Common myeloid progenitor, CD34-positive (primary cell): ENCODE measurements at regions not wholly inside any gene's neighbourhood (a gene's known extent, or its start where the extent isn't known, plus 50 kb on each side); places are given as distances from the start of the nearest gene placed in this dataset.
A peak's percentile ranks its signal among the peaks of the same experiment; 100 is the strongest.
"Not testable (repeated sequence)": the region's sequence is repeated elsewhere in the genome, so short reads cannot be mapped to it uniquely, and the experiment has no call there.

Experiments used
- CTCF ChIA-PET: fragments of 350-600 bp; sonication (Branson Sonifier 250); formaldehyde crosslinking; loops from one replicate; lab custom pipeline; 2021; ENCODE audit warnings: antibody characterized with exemption; lab: Charles Lee
- POLR2A ChIA-PET: fragments of 350-600 bp; sonication (Branson Sonifier 250); formaldehyde crosslinking; loops from one replicate; lab custom pipeline; 2021; ENCODE audit warnings: antibody characterized with exemption; lab: Charles Lee
- DNase-seq, 3 donors: peaks; one replicate each; pipeline versions ENCODE4 v3.0.0 to v3.0.0-alpha.2; 2013
- H3K27ac ChIP-seq, 2 experiments: 1 replicate in 1 of 2; 2 replicates in 1 of 2; pipeline ENCODE4 v1.7.0; 2013; ENCODE audit warnings: inconsistent platforms in 2 of 2, low read length in 2 of 2, mild to moderate bottlenecking in 2 of 2, low read depth in 1 of 2, moderate library complexity in 1 of 2; ENCODE audit not compliant: severe bottlenecking in 2 of 2, insufficient read depth in 1 of 2, poor library complexity in 1 of 2
- H3K27me3 ChIP-seq, 5 experiments: replicated peaks in 2 of 5; 1 replicate in 3 of 5; 2 replicates in 2 of 5; pipeline versions ENCODE4 v1.6.1 to v1.7.0; 2013; ENCODE audit warnings: low read length in 4 of 5, mild to moderate bottlenecking in 2 of 5, moderate library complexity in 2 of 5, inconsistent platforms in 1 of 5; ENCODE audit not compliant: insufficient read depth in 5 of 5, control insufficient read depth in 4 of 5
- H3K36me3 ChIP-seq, 4 experiments: 1 replicate in 2 of 4; 2 replicates in 2 of 4; pipeline versions ENCODE4 v1.6.1 to v1.7.0; 2013; ENCODE audit warnings: low read length in 3 of 4, control low read depth in 1 of 4, mild to moderate bottlenecking in 1 of 4; ENCODE audit not compliant: control insufficient read depth in 4 of 4, insufficient read depth in 4 of 4
- H3K4me1 ChIP-seq, 4 experiments: 1 replicate in 3 of 4; 2 replicates in 1 of 4; pipeline versions ENCODE4 v1.6.1 to v1.7.1; 2013; ENCODE audit warnings: low read length in 3 of 4, mild to moderate bottlenecking in 3 of 4, control low read depth in 1 of 4, inconsistent platforms in 1 of 4, moderate library complexity in 1 of 4; ENCODE audit not compliant: control insufficient read depth in 4 of 4, insufficient read depth in 4 of 4; ENCODE audit errors: control extremely low read depth in 1 of 4
- H3K4me3 ChIP-seq, 7 experiments: 1 replicate in 4 of 7; 2 replicates in 3 of 7; pipeline versions ENCODE4 v1.5.1 to v1.7.0; 2013; ENCODE audit warnings: mild to moderate bottlenecking in 7 of 7, low read length in 6 of 7, moderate library complexity in 6 of 7, inconsistent platforms in 2 of 7, low read depth in 2 of 7, control low read depth in 1 of 7; ENCODE audit not compliant: insufficient read depth in 4 of 7, control insufficient read depth in 1 of 7; ENCODE audit errors: extremely low read depth in 1 of 7
- H3K9me3 ChIP-seq, 5 experiments: 1 replicate in 4 of 5; 2 replicates in 1 of 5; pipeline versions ENCODE4 v1.6.1 to v1.7.1; 2013; ENCODE audit warnings: low read length in 4 of 5, mild to moderate bottlenecking in 2 of 5, inconsistent platforms in 1 of 5, low read depth in 1 of 5, moderate library complexity in 1 of 5; ENCODE audit not compliant: control insufficient read depth in 4 of 5, insufficient read depth in 2 of 5; ENCODE audit errors: control extremely low read depth in 1 of 5
- WGBS: methylation state at CpG from one replicate; pipeline ENCODE4 v1.1.5; 2013; ENCODE audit not compliant: insufficient coverage; 5-methylcytosine and 5-hydroxymethylcytosine counted together

GRCh38 chr2:8244639-8245038 is 437.2 kb upstream of the ID2 start:
- CTCF ChIA-PET, result no interaction called here
- no peak overlapping the region for H3K27ac ChIP-seq
- peaks cover 0 to 33% (median 5%) of the 10 kb centered on the region in 5 experiments for H3K9me3 ChIP-seq
- no peaks in the 10 kb centered on the region for H3K36me3 ChIP-seq
- H3K4me3 ChIP-seq, result peak overlapping the region in 1 of 7 experiments; percentile 17
- DNase-seq, result peak; percentile 24 to 78 (median 70)
- POLR2A ChIA-PET, result no interaction called here
- 45% methylated on average over 2 of the region's 2 CpGs for WGBS
- peaks cover 0 to 20% (median 14%) of the 10 kb centered on the region in 4 experiments for H3K4me1 ChIP-seq
- no peaks in the 10 kb centered on the region for H3K27me3 ChIP-seq

GRCh38 chr2:8246137-8246536 is 435.7 kb upstream of the ID2 start:
- Histone ChIP-seq H3K27me3 (no peaks in the 10 kb centered on the region), H3K9me3 (peaks cover 0 to 37% (median 5%) of the 10 kb centered on the region in 5 experiments), H3K4me3 (no peak overlapping the region), H3K27ac (no peak overlapping the region), H3K36me3 (no peaks in the 10 kb centered on the region), H3K4me1 (peaks cover 4 to 21% (median 10%) of the 10 kb centered on the region in 4 experiments)
- ChIA-PET POLR2A (no interaction called here), CTCF (no interaction called here)
- WGBS, result no CpG with 5 or more reads among the region's 3 CpGs
- DNase-seq, result peak in 1 of 3 donors; percentile 28

GRCh38 chr2:8247905-8248622 is 433.8 kb upstream of the ID2 start:
- 89% methylated on average over 7 of the region's 11 CpGs for WGBS

GRCh38 chr2:8248623-8248957 is 433.3 kb upstream of the ID2 start:
- H3K27ac ChIP-seq, result no peak overlapping the region
- no peak overlapping the region for H3K4me3 ChIP-seq
- no peak for DNase-seq
- no peaks in the 10 kb centered on the region for H3K27me3 ChIP-seq
- no peaks in the 10 kb centered on the region for H3K36me3 ChIP-seq
- peaks cover 5 to 26% (median 14%) of the 10 kb centered on the region in 4 experiments for H3K4me1 ChIP-seq
- ChIA-PET POLR2A (no interaction called here), CTCF (interaction anchor here (1.0 to 1.7 kb wide), 3 partner anchors 9 to 25 kb away, joined by 3 to 6 read pairs (median 3); no protein-coding TSS in a partner anchor)
- H3K9me3 ChIP-seq, result peaks cover 0 to 32% (median 5%) of the 10 kb centered on the region in 5 experiments
- WGBS, result 85% methylated on average over 2 of the region's 2 CpGs

More at GRCh38 chr2:8247905-8248622, 433.8 kb upstream of the ID2 start:
- Histone ChIP-seq H3K27ac (no peak overlapping the region), H3K4me3 (no peak overlapping the region), H3K27me3 (no peaks in the 10 kb centered on the region), H3K9me3 (peaks cover 0 to 37% (median 5%) of the 10 kb centered on the region in 5 experiments), H3K4me1 (peaks cover 5 to 26% (median 14%) of the 10 kb centered on the region in 4 experiments), H3K36me3 (no peaks in the 10 kb centered on the region)
- ChIA-PET CTCF (interaction anchor here (1.0 to 1.7 kb wide), 3 partner anchors 9 to 26 kb away, joined by 3 to 6 read pairs (median 3); no protein-coding TSS in a partner anchor), POLR2A (no interaction called here)
- DNase-seq, result no peak

GRCh38 chr2:8249141-8249540 is 432.7 kb upstream of the ID2 start:
- DNase-seq, result no peak
- Histone ChIP-seq H3K27ac (no peak overlapping the region), H3K36me3 (no peaks in the 10 kb centered on the region), H3K4me3 (no peak overlapping the region), H3K27me3 (no peaks in the 10 kb centered on the region), H3K9me3 (peaks cover 0 to 27% (median 5%) of the 10 kb centered on the region in 5 experiments), H3K4me1 (peaks cover 5 to 23% (median 14%) of the 10 kb centered on the region in 4 experiments)
- POLR2A ChIA-PET, result no interaction called here
- CTCF ChIA-PET, result interaction anchor here (1.0 to 1.7 kb wide), 3 partner anchors 10 to 24 kb away, joined by 3 to 6 read pairs (median 3); no protein-coding TSS in a partner anchor
- WGBS, result 98% methylated on average over 13 of the region's 14 CpGs

GRCh38 chr2:8249769-8250168 is 432.1 kb upstream of the ID2 start:
- CTCF ChIA-PET, result no interaction called here
- POLR2A ChIA-PET, result no interaction called here
- Histone ChIP-seq H3K9me3 (peaks cover 0 to 23% (median 5%) of the 10 kb centered on the region in 5 experiments), H3K4me3 (no peak overlapping the region), H3K36me3 (no peaks in the 10 kb centered on the region), H3K27ac (no peak overlapping the region), H3K27me3 (no peaks in the 10 kb centered on the region), H3K4me1 (peaks cover 5 to 17% (median 9%) of the 10 kb centered on the region in 4 experiments)
- WGBS, result 100% methylated on average over 2 of the region's 2 CpGs
- no peak for DNase-seq

- H3K27ac ChIP-seq, DNase-seq, H3K4me3 ChIP-seq, H3K36me3 ChIP-seq, POLR2A ChIA-PET, H3K27me3 ChIP-seq: not testable (repeated sequence)
- peaks cover 0 to 23% (median 5%) of the 10 kb centered on the region in 5 experiments for H3K9me3 ChIP-seq
- CTCF ChIA-PET, result interaction anchor here (1.1 kb wide), 1 partner anchor 24 kb away, joined by 3 read pairs; no protein-coding TSS in a partner anchor
- 100% methylated on average over 1 of the region's 2 CpGs for WGBS
- H3K4me1 ChIP-seq, result peaks cover 5 to 11% (median 9%) of the 10 kb centered on the region in 4 experiments
Observed at GRCh38 chr2:8250290-8250689, 431.6 kb upstream of the ID2 start.
